Activated B cell treated with CpG ODN at 0.5 μM for 24 hours (primary cell): ENCODE measurements at regions not wholly inside any gene's neighbourhood (a gene's known extent, or its start where the extent isn't known, plus 50 kb on each side); places are given as distances from the start of the nearest gene placed in this dataset.

Source experiments
- ATAC-seq: fragments of 200-7000 bp; cut with Tn5 transposase; one replicate; pipeline ENCODE4 v1.10.0; 2021; ENCODE audit warnings: low read depth, mild to moderate bottlenecking, moderate library complexity
- CTCF ChIA-PET: fragments of 350-600 bp; sonication (Branson Sonifier 250); formaldehyde crosslinking; loops from one replicate; lab custom pipeline; 2021; ENCODE audit warnings: antibody characterized with exemption; lab: Charles Lee
- POLR2A ChIA-PET: fragments of 350-600 bp; sonication (Branson Sonifier 250); formaldehyde crosslinking; loops from one replicate; lab custom pipeline; 2021; ENCODE audit warnings: antibody characterized with exemption; lab: Charles Lee
- DNase-seq: peaks from one replicate; pipeline ENCODE4 v3.0.0; 2022
- H3K27ac Mint-ChIP-seq: one replicate; pipeline ENCODE4 v1.8.0; 2020; ENCODE audit warnings: mixed read lengths
- H3K27me3 Mint-ChIP-seq: one replicate; pipeline ENCODE4 v1.8.0; 2021; ENCODE audit warnings: mixed read lengths
- H3K36me3 Mint-ChIP-seq: one replicate; pipeline ENCODE4 v1.8.0; 2021; ENCODE audit warnings: low read depth, mixed read lengths
- H3K4me1 Mint-ChIP-seq: one replicate; pipeline ENCODE4 v1.8.0; 2021; ENCODE audit warnings: mixed read lengths
- H3K4me3 Mint-ChIP-seq: one replicate; pipeline ENCODE4 v1.8.0; 2020; ENCODE audit warnings: mild to moderate bottlenecking, mixed read lengths
- H3K9me3 Mint-ChIP-seq: one replicate; pipeline ENCODE4 v1.8.0; 2020; ENCODE audit warnings: mixed read lengths
- CTCF ChIP-seq: fragments of 200-600 bp; IDR thresholded peaks from one replicate; pipeline ENCODE4 v1.8.0; 2022; ENCODE audit warnings: antibody characterized with exemption, mild to moderate bottlenecking
- intact Hi-C: fragments of 100-400 bp; cut with micrococcal nuclease; formaldehyde crosslinking; loops from one replicate; pipeline ENCODE4 v1.15.1; 2024

GRCh38 chr10:111247781-111248389, 171.1 kb downstream of the ADRA2A start:
- POLR2A ChIA-PET, result no interaction called here
- intact Hi-C loops, result no loop called here
- peaks cover 11% of the 10 kb centered on the region for H3K27me3 Mint-ChIP-seq

GRCh38 chr10:111249925-111250324, 173.1 kb downstream of the ADRA2A start:
- intact Hi-C loops, result no loop called here
- Mint-ChIP-seq H3K4me3 (no peak overlapping the region), H3K36me3 (no peaks in the 10 kb centered on the region), H3K4me1 (no peaks in the 10 kb centered on the region), H3K9me3 (peaks cover 4% of the 10 kb centered on the region), H3K27me3 (peaks cover 11% of the 10 kb centered on the region), H3K27ac (no peak overlapping the region)
- ChIA-PET CTCF (no interaction called here), POLR2A (no interaction called here)
- TF ChIP-seq CTCF, result no peak
- ATAC-seq (no peak), DNase-seq (no peak)

More at GRCh38 chr10:111247781-111248389, 171.1 kb downstream of the ADRA2A start:
- Mint-ChIP-seq H3K36me3 (no peaks in the 10 kb centered on the region), H3K27ac (no peak overlapping the region), H3K4me3 (no peak overlapping the region), H3K4me1 (no peaks in the 10 kb centered on the region), H3K9me3 (peaks cover 4% of the 10 kb centered on the region)
- CTCF ChIA-PET, result no interaction called here
- DNase-seq, result no peak
- no peak for TF ChIP-seq CTCF
- ATAC-seq, result no peak

- ATAC-seq (no peak), DNase-seq (no peak)
- Mint-ChIP-seq H3K27me3 (peaks cover 12% of the 10 kb centered on the region), H3K36me3 (no peaks in the 10 kb centered on the region), H3K4me3 (no peak overlapping the region), H3K27ac (no peak overlapping the region), H3K9me3 (no peaks in the 10 kb centered on the region), H3K4me1 (no peaks in the 10 kb centered on the region)
- no peak for TF ChIP-seq CTCF
- intact Hi-C loops, result no loop called here
- ChIA-PET POLR2A (no interaction called here), CTCF (no interaction called here)
These were observed 184.3 kb downstream of the ADRA2A start for GRCh38 chr10:111261081-111261615.

- Mint-ChIP-seq H3K36me3 (no peaks in the 10 kb centered on the region), H3K4me1 (no peaks in the 10 kb centered on the region), H3K27me3 (peaks cover 15% of the 10 kb centered on the region), H3K4me3 (no peak overlapping the region), H3K9me3 (no peaks in the 10 kb centered on the region), H3K27ac (no peak overlapping the region)
- ChIA-PET CTCF (no interaction called here), POLR2A (no interaction called here)
- ATAC-seq (no peak), DNase-seq (no peak)
- intact Hi-C loops, result no loop called here
- TF ChIP-seq CTCF, result no peak
These were observed 188.5 kb downstream of the ADRA2A start for GRCh38 chr10:111265341-111265740.

DNA sequence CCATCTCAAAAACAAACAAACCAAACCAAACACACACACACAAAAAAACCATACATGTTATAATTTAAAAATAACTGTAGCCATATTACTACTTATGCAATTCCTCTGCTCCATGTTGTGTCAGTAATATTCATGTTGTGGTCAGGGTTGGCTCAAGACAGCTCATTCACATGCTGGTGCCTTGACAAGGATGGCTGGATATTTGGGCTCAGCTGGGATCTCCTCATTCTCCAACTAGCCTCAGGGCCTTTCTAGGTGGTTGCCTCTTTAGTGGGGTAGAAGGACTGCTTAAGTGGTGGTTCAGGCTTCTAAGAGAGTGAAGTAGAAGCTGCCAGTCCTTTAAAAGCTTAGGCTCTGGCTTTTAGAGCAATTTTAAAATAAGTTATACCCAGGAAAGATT, 189.3 kb downstream of the ADRA2A start:
- H3K27ac Mint-ChIP-seq, result no peak overlapping the region
- ChIA-PET POLR2A (no interaction called here), CTCF (no interaction called here)
- peaks cover 18% of the 10 kb centered on the region for H3K27me3 Mint-ChIP-seq
- no peak overlapping the region for H3K4me3 Mint-ChIP-seq
- ATAC-seq, result no peak
- no peaks in the 10 kb centered on the region for H3K4me1 Mint-ChIP-seq
- no peaks in the 10 kb centered on the region for H3K36me3 Mint-ChIP-seq
- TF ChIP-seq CTCF, result no peak
- no peak for DNase-seq
- no peaks in the 10 kb centered on the region for H3K9me3 Mint-ChIP-seq
- intact Hi-C loops, result no loop called here
